ENCODE measurements at regions not wholly inside any gene's neighbourhood (a gene's known extent, or its start where the extent isn't known, plus 50 kb on each side); places are given as distances from the start of the nearest gene placed in this dataset.
"Not testable (repeated sequence)": the region's sequence is repeated elsewhere in the genome, so short reads cannot be mapped to it uniquely, and the experiment has no call there.

DNA sequence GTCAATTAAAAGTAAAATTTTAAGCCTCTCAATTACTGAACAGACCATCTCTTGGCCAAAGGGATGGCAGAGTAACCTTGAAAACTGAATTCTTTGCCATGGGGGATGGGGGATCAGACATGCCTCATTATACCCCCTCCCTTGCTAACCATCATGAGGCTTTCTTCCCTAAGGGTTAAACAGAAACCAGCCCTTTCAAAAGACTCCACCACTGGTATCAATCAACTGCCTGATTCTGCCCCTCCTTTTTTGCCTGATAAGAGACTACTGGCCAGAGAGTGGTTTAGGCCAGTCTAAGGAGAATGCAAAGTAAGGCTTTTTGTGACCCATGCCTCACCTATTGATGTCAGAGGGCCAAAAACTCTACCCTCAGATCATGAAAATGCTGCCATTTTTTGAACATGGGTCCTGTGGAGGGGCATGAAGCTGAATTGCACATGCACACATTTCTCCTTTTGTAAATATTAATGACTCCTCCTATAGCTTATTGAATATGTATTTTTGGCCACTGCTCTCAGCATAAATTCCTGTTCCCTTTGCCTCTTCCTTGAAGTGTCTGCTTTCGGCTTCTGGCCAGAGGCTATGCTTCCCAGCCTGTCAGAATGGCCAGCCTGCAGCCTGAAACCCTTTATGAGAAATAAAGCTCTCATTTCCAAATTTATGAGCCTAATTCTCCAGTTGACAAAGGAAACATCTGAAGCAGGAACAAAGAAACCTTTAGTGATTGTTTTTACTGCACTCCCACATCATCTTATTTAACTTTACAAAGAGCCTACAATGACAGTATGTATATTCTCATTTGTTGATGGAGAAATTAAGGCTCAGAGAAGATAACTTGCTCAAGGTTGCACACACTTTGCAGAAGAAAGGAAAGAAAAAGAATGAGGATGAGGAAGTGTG, 270.7 kb upstream of the CELF4 start:
- no peak for DNase-seq (ENCODE audit: low read depth)

DNA sequence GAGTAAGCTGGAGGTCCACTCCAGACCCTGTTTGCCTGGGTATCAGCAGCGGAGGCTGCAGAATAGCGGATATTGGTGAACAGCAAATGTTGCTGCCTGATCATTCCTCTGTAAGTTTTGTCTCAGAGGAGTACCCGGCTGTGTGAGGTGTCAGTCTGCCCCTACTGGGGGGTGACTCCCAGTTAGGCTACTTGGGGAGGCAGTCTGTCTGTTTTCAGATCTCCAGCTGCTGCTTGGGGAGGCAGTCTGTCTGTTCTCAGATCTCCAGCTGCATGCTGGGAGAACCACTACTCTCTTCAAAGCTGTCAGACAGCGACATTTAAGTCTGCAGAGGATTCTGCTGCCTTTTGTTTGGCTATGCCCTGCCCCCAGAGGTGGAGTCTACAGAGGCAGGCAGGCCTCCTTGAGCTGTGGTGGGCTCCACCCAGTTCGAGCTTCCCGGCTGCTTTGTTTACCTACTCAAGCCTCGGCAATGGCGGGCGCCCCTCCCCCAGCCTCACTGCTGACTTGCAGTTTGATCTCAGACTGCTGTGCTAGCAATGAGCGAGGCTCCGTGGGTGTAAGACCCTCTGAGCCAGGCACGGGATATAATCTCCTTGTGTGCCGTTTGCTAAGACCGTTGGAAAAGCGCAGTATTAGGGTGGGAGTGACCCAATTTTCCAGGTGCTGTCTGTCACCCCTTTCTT, 266.6 kb upstream of the CELF4 start:
- not testable (repeated sequence) for DNase-seq (ENCODE audit: low read depth)

DNA sequence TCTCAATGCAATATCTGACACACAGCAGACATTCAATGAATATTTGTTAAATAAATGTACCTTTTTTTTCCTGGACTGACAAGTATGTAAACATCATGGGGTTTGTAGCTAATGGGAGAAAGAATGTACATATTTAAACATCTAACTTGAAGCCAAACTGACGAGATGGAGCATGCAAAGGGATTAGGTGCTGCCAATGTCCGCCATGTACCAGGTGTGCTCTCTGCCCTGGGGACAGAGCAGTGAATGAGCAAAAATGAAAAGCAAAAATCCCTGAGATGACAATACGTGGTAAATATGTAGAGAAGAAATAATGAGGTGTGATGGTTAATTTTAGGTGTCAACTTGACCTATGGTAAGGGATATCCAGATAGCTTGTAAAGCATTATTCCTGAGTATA, 247.4 kb upstream of the CELF4 start:
- no peak for DNase-seq (ENCODE audit: low read depth)

DNA sequence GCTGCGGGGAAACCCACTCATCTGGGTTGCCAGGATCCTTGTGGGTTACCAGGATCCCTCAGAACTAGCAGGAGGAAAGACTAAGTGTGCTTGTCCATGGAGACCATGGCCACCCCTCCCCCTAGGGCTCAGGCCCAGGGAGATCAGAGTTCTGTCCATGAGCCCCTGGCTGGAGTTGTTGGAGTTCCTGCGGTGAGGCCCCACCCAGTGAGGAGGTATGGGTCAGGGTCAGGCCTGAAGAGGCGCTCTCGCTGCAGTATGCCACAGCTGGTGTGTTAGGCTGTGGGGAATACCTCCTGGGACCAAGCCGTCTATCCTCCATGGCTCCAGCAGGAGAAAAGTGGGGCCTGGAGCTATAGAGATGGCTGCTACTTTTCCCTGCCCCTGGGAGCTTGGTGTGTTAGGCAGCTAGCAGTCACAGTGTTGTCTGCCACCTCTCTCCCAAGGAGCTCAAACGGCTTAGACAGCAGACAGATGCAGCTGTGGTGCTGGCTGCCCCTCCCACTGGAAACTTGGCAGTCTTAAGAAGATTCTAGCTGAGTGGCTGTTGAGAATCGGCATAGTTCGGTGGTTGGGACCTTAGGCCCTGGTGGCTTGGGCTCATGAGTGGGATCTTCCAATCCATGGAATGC, 240.3 kb upstream of the CELF4 start:
- no peak for DNase-seq (ENCODE audit: low read depth)

DNA sequence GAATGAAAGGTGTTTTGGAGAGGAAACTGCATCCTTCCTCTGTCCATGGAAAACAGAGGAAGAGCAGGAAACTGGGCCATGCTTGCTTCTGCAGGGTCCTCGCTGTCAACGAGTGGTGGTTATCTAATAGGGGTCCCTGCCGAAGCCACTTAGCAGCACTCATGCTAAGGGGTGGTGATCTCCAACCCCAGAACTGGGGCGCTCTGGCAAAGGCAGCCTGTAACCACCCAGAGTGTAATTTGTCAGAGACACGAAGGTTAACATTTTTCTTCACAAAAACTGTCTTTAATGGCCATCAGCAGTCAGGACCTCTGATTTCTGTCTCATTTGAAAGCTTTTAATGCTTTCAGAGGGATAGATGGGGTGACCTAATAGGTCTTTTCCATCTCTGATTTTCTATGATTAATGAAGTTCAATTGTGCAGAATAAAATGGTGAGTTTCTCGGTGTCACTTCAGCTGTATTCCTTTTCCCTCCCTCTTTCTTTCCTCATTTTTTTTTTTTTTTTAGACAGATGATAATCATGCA, 231.3 kb upstream of the CELF4 start:
- no peak for DNase-seq (ENCODE audit: low read depth)

DNA sequence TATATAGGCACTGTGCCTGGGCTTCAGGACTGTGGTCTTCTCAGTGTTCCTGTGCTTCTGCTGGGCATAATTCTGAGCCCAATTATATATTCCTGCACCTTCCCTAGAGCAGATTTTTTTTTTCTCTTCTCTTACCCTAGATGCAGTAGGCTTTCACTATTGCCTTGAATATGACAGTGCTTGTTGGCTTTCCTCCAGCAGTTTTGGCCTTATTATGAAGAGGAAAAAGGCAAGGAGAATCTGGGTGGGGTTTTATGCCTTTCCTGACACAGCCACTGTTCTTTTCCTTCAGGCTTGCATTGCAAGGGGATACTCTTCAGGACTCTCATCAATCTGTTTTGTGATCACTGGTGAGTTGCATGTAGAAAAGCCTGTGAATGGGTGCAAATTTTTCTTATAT, 221.9 kb upstream of the CELF4 start:
- DNase-seq (ENCODE audit: low read depth): no peak

DNA sequence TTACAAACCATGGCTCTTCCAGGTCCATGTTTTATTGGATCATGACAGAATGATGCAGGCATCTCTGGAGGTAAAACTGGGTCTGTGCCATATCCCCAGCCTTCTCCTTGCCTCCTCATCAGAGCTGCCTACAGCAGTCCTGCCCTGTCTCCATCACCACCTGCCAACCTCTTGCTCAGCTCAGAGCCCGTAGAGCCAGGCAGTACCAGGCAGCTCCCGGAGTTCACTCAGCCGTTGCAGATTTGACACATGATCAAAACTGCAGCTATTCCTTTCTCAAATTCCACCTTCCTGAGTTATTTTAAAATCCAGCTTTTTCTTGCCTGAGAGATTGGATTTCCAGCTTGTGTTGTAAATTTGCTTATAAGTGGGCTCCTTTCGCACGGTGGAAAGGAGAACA, 218.2 kb upstream of the CELF4 start:
- no peak for DNase-seq (ENCODE audit: low read depth)

DNA sequence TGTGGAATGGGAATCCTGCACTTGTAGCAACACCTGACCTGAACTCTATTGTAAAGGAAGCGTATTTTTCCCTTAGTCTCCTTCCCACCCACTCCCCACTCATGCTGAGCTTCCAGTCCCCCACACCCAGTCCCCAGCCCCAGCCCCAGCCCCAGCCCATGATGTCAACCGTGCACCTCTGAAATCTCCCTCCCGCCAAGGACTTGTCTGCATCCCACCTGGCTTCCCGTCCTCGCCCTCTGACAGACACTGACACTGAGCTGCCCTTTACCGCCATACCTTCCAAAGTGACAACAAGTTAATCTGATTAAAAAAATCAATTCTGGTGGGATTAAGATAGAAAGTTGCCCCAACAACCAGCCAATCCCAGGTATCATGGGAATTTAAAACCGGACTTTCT, 213.6 kb upstream of the CELF4 start:
- no peak for DNase-seq (ENCODE audit: low read depth)

DNA sequence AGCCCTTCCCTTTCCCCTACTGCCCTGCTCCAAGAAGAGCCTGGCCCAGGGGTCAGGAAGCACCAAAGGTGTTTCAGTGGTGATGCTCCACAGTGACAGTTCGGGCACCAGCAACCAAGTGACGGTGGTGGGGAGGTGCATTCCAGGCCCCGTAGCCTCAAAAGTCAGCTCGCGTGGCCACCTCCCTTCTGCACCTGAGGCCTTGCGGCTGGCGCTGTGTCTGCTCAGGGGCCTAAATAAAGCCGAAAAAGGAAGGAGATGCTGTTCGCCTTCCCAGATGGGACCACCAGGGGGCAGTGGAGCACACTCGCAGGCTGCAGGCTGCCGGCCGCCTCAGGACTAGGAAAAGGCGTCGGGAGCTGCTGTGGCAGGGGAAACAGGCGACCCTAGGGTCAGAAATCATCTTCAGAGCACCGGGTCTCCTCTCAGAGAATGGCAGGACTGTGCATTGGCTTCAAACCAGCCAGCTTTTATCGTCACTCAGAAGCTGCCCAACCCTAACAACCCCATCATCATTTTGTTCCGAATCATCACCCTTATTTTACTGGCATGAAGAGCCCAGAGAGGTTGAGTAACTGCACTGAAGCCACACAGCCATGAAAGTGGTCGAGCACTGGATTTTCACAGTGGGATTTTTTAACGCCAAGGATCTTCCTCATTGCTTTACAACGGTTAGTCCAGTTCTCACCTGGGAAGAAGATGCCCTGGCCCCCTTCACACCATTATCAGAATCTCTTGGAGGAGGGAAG, 213.0 kb upstream of the CELF4 start:
- no peak for DNase-seq (ENCODE audit: low read depth)

DNA sequence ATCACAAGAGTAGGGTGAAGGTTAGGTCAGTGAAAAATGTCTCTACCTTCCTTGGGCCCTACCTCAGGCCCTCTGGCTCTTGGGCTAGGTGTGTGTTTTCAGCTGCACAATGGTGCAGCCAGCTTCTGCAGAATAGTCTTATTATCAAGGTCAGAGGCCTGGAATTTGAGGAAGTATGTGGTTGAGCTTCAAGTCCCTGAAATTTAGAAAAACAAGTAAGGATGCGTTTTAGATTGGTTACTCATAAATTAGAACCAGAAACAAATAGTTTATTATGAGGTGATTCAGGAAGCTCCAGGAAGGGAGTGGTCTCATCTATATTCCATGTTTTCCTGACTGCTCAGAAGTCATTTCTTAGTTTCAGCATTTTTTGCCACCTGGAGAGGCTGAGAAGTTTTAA, 204.2 kb upstream of the CELF4 start:
- no peak for DNase-seq (ENCODE audit: low read depth)

DNA sequence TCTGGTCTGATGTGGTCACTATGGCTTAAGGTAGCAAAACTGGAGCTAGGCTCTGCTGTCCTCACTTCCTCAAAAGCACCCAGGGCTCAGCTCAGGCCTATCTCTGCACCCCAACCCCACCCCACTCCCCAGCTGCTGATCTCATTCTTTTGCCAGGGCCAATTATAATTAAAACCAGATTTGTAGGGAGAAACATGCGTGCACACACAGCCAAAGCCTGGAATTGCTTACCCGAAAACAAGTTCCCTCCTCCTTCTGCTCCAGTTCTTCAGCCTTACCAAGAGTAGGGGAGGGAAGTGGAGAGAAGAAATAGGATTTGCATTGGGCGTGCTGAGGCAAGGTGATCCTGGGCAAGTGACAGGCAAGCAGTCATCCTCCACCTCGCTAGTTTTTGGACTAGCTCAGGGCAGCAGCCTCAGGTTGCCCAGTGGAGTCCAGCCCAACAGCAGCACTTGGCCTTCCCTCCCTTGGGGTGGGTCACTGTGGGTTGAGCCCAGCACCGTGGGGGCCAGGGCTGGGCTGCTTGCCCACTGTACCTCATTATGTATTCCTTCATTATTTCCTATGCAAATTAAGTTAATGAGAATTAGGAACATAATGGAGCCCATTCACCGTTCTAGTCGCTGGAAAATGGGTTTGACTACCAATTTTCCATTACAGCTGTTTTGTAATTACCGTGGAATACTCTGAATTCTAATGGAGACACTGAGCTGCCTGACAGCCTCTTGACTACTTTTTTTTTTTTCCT, 199.1 kb upstream of the CELF4 start:
- no peak for DNase-seq (ENCODE audit: low read depth)

DNA sequence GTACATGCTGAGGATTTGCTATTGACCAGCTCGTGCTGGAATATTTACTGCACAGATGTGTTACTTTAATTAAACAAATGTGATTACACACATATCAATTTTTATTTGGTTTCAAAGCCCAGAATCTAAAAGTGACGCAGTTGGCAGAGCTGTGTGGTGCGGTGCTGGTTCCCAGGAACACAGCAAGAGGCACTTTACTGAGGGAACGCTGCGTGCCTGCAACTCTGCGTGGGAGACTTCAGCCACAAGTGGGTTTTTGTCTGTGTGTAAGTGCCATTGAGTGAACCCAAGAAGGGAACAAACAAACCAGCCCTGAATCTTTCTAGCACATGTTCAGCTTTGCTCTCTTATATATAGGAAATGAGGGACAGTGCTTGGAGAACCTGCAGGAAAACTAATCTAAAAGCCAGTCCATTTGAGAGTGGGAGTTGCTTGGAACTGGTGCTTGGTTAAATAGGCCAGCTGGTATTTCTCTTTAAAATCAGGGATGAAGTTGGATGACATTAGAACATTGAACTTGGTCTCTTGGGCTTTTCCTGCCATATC, 196.6 kb upstream of the CELF4 start:
- no peak for DNase-seq (ENCODE audit: low read depth)

DNA sequence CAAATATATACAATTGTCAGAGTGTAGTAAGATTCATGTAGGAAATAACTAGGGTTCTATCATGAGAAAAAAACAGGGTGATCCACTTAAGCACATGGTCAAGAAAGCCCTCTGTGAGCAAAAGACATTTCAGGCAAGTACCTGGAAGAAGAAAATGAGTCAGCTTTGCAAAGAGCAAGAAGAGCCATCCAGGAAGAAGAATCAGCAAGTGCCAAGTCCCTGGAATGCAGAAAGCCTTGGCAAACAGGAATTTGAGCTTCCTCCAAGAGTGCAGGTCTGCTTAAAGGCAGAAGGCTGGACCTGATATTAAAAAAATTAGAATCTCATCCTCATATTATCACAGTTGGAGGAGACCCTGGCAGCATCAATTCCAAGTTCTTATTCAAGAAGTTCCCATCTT, 188.5 kb upstream of the CELF4 start:
- DNase-seq (ENCODE audit: low read depth): no peak

DNA sequence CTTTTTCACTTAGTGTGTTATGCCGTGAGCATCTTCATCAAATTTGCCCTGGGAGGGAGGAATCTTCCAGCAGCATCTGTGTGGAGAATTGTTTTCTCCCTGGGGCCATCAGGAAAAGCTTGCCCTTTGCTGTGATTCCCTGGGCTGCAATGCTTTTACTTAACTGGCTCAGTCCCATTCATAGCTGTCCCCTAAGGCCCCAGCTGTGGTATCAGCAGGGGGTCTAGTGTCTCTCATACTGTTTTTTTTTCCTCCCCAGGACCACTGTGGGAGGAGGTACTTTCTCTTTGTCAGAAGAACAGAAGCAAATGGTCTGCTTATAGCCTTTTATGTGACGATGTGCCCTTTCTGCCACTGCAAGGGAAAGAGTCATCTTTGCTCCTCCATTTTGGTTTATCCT, 176.8 kb upstream of the CELF4 start:
- no peak for DNase-seq (ENCODE audit: low read depth)

DNA sequence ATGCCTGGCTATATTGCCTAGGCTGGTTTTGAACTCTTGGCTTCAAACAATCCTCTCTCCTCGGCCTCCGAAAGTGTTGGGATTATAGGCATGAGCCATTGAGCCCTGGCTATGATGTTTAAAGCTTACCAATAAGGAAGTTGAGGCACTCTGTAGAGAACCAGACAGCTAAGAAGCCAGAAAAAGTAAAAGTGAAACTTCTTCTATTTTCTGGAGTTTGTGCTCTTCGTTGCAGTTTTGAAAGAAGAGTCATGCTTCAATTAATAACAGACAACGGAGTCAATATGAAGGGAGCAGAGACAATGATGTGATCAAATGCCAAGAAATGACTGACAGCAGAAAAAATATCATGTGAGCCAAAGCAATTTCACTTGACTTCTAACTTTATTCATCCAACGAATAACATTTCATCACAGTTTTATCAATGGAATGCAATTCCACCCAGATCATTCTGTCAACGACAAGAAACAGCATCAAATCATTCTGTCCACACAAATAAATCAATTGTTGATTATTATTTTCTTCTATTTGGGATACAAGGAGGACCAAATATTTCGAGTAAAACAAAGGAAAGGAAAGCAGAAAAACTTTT, 175.5 kb upstream of the CELF4 start:
- no peak for DNase-seq (ENCODE audit: low read depth)

DNA sequence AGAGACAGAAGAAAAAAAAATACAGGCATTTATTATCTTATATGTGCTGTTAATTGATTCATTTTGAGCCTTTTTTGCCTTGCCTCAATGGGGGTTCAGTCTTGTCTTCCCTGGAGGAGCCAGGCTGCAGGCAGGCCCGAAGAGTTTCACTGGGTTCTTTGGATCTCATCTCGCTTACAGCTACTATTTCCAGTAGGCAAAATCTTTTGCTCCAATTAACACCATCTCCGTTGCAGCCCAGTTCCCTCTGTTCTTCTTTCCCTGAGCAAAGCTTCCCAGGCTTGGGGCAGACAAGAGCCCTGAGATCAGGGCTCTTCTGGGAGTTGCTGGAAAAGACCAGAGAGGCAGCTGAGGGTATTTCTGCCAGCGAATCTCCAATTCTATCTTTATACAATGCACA, 168.8 kb upstream of the CELF4 start:
- no peak for DNase-seq (ENCODE audit: low read depth)

DNA sequence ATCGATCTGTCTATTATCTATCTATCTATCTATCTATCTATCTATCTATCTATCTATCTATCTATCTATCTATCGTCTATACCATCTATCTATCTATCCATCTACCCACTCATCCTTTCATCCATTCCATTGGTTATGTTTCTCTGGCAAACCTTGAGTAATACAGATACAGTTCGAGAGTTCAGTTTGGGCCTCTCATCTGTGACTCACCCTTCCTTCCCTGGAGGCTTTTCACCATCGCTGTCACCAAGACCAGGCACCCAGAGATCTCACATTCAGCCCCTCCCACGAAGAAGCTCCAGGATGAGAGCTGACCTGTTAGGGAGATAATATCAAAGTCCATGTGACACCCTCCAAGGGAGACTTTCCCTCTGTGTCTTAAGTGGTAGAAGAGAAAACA, 164.1 kb upstream of the CELF4 start:
- DNase-seq (ENCODE audit: low read depth): no peak

DNA sequence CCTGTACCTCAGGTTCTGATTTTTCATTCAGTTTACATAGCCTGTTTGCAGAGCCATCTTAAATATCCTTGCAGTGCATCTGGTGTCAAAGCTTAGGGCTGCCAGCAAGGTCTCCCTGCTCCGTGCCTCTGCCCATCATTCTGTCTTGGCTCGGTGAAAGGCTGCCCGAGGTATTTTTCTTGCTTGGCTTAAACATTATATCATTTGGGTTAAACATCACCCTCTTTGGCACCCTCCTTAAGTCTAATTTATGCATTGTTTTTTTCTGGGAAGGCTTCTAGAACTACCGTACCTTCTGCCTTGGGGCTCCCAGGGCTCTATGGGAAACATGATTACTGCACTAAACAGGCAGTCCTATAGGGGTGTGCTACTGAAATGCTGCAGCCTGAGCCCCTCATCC, 158.6 kb upstream of the CELF4 start:
- no peak for DNase-seq (ENCODE audit: low read depth)

DNA sequence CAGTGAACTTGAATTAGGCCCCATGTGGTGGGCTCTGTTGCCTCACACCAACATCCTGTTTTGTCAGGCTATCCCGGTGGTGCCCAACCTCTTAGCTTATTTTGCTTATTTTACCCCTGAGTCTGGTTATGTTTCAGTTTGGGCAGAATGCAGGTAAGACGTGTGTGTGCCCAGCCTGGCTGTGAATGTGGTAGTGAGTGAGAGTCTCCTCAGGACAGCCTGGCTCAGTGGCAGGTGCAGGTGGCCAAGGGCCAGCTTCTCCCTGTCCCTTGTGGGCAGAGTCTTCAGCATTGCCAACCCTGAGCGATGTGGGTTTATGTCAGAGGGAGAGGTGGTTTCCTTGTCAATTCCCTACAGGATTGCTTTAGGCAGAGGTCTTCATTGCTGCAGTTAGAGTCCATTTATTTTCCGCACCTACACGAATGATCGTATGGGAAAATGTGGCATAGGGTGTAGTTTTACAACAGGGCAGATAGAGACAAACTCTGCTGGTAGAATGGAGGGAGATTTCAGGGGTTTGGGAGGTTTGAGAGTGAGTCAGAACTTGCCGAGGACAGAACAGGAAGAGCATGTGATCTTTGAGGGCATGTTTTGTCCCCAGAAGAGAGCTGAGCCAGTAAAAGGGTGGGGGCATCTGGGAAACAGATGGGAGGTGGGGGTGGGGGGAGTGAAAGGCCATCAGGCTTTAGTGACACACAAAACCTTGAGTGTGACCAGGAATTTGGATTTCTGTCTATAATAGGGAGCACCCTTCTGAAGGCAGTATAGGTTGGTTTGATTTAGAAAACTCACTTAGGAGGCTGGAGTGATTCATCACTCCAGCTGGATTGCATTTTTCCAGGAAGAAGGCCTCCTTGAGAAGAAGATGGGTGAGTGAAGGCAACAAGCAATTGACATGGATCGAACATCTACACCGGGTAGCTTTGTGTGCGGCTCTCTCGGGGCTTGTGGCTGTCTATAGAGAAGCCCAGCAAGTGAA, 156.2 kb upstream of the CELF4 start:
- DNase-seq (ENCODE audit: low read depth): no peak

DNA sequence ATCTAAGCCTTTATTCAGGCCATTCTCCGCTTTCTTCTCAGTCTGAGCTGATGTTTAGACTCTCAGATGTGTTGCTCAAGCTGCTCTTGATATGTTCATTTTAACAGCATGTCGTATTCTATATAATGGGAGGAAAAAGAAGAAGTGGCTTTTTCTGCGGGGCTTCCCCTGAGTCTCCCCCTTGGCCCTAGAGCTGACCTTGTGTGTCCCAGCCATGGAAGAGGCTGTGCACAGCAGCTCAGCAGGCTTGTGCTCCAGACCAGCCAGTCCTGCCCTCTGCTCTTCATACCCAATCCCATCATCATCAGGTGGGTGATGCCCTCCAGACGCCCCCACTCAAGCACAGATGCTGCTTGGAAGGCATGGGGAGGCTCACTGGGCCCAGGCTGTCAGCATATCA, 155.1 kb upstream of the CELF4 start:
- no peak for DNase-seq (ENCODE audit: low read depth)

Measured in activated T-helper 9 cell treated with anti-CD3 and anti-CD28 coated beads, Interleukin-2, amount 50 U/mL, for 16 hours (primary cell).